ENCODE measurements at regions not wholly inside any gene's neighbourhood (a gene's known extent, or its start where the extent isn't known, plus 50 kb on each side); places are given as distances from the start of the nearest gene placed in this dataset.

DNA sequence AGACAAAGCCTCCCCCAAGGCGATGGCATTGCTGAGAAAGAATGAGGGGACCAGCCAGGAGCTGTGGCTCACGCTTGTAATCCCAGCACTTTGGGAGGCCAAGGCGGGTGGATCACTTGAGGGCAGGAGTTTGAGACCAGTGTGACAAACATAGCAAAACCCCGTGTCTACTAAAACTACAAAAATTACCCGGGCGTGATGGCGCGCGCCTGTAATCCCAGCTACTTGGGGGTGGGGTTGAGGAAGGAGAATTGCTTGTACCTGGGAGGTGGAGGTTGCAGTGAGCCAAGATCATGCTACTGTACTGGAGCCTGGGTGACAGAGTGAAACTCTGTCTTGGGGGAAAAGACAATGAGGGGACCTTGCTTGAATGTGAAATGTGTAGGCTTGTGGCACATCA, 402.4 kb upstream of the C2CD4B start:
- no peaks in the 10 kb centered on the region for H4K20me1 ChIP-seq (ENCODE audit: insufficient read depth)
- H3K4me3 ChIP-seq (ENCODE audit: low read length): no peak overlapping the region
- H3K36me3 ChIP-seq (ENCODE audit: insufficient read depth, low read length): no peaks in the 10 kb centered on the region
- H3K9me2 ChIP-seq (ENCODE audit: insufficient read depth, low read length): no peaks in the 10 kb centered on the region
- no peak overlapping the region for H2AFZ ChIP-seq (ENCODE audit: low read depth, low read length)
- no peak overlapping the region for H3K9ac ChIP-seq (ENCODE audit: low read length)
- no peaks in the 10 kb centered on the region for H3K9me3 ChIP-seq (ENCODE audit: low read length)
- H3K27me3 ChIP-seq (ENCODE audit: insufficient read depth, low read depth, low read length): no peaks in the 10 kb centered on the region
- no peak overlapping the region for H3K27ac ChIP-seq (ENCODE audit: low read length)
- no peak overlapping the region for H3K4me2 ChIP-seq (ENCODE audit: low read length)
- no peaks in the 10 kb centered on the region for H3K79me2 ChIP-seq (replicated peaks; ENCODE audit: insufficient read depth, low read length)
- TF ChIP-seq MXI1 (conservative IDR thresholded peaks at IDR 0.05; ENCODE audit: poor library complexity, severe bottlenecking) (no peak), CTCF (IDR thresholded peaks at IDR 0.05; ENCODE audit: poor library complexity, severe bottlenecking) (no peak), TAF1 (IDR thresholded peaks at IDR 0.05; ENCODE audit: low read depth) (no peak), RAD21 (conservative IDR thresholded peaks at IDR 0.05) (no peak), SMC3 (conservative IDR thresholded peaks at IDR 0.05; ENCODE audit: poor library complexity) (no peak), EZH2 (IDR thresholded peaks at IDR 0.05; ENCODE audit: borderline replicate concordance, insufficient read depth, low read length, poor library complexity, severe bottlenecking) (no peak), EP300 (conservative IDR thresholded peaks at IDR 0.05; ENCODE audit: poor library complexity, severe bottlenecking) (no peak), POLR2AphosphoS5 (IDR thresholded peaks at IDR 0.05) (no peak)
- TF ChIP-seq, protein P1, sequence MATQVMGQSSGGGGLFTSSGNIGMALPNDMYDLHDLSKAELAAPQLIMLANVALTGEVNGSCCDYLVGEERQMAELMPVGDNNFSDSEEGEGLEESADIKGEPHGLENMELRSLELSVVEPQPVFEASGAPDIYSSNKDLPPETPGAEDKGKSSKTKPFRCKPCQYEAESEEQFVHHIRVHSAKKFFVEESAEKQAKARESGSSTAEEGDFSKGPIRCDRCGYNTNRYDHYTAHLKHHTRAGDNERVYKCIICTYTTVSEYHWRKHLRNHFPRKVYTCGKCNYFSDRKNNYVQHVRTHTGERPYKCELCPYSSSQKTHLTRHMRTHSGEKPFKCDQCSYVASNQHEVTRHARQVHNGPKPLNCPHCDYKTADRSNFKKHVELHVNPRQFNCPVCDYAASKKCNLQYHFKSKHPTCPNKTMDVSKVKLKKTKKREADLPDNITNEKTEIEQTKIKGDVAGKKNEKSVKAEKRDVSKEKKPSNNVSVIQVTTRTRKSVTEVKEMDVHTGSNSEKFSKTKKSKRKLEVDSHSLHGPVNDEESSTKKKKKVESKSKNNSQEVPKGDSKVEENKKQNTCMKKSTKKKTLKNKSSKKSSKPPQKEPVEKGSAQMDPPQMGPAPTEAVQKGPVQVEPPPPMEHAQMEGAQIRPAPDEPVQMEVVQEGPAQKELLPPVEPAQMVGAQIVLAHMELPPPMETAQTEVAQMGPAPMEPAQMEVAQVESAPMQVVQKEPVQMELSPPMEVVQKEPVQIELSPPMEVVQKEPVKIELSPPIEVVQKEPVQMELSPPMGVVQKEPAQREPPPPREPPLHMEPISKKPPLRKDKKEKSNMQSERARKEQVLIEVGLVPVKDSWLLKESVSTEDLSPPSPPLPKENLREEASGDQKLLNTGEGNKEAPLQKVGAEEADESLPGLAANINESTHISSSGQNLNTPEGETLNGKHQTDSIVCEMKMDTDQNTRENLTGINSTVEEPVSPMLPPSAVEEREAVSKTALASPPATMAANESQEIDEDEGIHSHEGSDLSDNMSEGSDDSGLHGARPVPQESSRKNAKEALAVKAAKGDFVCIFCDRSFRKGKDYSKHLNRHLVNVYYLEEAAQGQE (IDR thresholded peaks at IDR 0.05; ENCODE audit: borderline replicate concordance): no peak
- no peaks in the 10 kb centered on the region for H3F3A ChIP-seq (ENCODE audit: insufficient read depth, low read length, poor library complexity, severe bottlenecking)

GRCh38 chr15:62568004-62568403, 402.9 kb upstream of the C2CD4B start:
- no peak overlapping the region for H3K9ac ChIP-seq (ENCODE audit: low read length)
- TF ChIP-seq, protein P1 (IDR thresholded peaks at IDR 0.05; ENCODE audit: borderline replicate concordance): no peak
- no peak for TF ChIP-seq MXI1 (conservative IDR thresholded peaks at IDR 0.05; ENCODE audit: poor library complexity, severe bottlenecking)
- TF ChIP-seq TAF1 (IDR thresholded peaks at IDR 0.05; ENCODE audit: low read depth): no peak
- no peak for TF ChIP-seq SMC3 (conservative IDR thresholded peaks at IDR 0.05; ENCODE audit: poor library complexity)
- TF ChIP-seq POLR2AphosphoS5 (IDR thresholded peaks at IDR 0.05): no peak
- H3K9me3 ChIP-seq (ENCODE audit: low read length): no peaks in the 10 kb centered on the region
- H3K4me2 ChIP-seq (ENCODE audit: low read length): no peak overlapping the region
- H3F3A ChIP-seq (ENCODE audit: insufficient read depth, low read length, poor library complexity, severe bottlenecking): no peaks in the 10 kb centered on the region
- H3K79me2 ChIP-seq (replicated peaks; ENCODE audit: insufficient read depth, low read length): no peaks in the 10 kb centered on the region
- no peak overlapping the region for H3K4me3 ChIP-seq (ENCODE audit: low read length)
- H4K20me1 ChIP-seq (ENCODE audit: insufficient read depth): no peaks in the 10 kb centered on the region
- H2AFZ ChIP-seq (ENCODE audit: low read depth, low read length): no peak overlapping the region
- no peaks in the 10 kb centered on the region for H3K27me3 ChIP-seq (ENCODE audit: insufficient read depth, low read depth, low read length)
- no peaks in the 10 kb centered on the region for H3K9me2 ChIP-seq (ENCODE audit: insufficient read depth, low read length)
- H3K36me3 ChIP-seq (ENCODE audit: insufficient read depth, low read length): no peaks in the 10 kb centered on the region
- H3K27ac ChIP-seq (ENCODE audit: low read length): no peak overlapping the region
